ENCODE measurements at regions not wholly inside any gene's neighbourhood (a gene's known extent, or its start where the extent isn't known, plus 50 kb on each side); places are given as distances from the start of the nearest gene placed in this dataset.

DNA sequence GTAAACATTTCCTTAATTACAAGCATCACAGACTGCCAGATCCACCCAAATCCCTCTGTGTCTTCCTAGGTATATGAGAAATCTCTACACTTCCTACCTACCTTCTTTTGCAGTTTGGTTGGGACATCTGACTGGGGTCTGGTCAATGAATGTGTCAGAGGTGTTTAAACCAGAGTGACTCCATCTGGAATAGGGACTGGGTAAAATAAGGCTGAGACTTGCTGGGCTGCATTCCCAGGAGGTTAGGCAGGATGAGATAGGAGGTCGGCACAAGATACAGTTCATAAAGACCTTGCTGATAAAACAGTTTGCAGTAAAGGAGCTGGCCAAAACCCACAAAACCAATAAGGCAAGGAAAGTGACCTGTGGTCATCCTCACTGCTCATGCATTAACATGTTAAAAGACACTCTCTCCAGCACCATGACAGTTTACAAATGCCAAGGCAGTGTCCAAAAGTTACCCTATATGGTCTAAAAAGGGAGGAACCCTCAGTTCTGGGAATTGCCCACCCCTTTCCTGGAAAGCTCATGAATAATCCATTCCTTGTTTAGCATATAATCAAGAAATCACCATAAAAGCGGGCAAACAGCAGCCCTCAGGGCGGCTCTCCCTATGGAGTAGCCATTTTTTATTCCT lies 87.4 kb upstream of the BACE2 start:
- TF ChIP-seq, protein P1, sequence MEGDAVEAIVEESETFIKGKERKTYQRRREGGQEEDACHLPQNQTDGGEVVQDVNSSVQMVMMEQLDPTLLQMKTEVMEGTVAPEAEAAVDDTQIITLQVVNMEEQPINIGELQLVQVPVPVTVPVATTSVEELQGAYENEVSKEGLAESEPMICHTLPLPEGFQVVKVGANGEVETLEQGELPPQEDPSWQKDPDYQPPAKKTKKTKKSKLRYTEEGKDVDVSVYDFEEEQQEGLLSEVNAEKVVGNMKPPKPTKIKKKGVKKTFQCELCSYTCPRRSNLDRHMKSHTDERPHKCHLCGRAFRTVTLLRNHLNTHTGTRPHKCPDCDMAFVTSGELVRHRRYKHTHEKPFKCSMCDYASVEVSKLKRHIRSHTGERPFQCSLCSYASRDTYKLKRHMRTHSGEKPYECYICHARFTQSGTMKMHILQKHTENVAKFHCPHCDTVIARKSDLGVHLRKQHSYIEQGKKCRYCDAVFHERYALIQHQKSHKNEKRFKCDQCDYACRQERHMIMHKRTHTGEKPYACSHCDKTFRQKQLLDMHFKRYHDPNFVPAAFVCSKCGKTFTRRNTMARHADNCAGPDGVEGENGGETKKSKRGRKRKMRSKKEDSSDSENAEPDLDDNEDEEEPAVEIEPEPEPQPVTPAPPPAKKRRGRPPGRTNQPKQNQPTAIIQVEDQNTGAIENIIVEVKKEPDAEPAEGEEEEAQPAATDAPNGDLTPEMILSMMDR (IDR thresholded peaks at IDR 0.05; ENCODE audit: insufficient read depth, low read depth, low read length, missing control alignments), result no peak

DNA sequence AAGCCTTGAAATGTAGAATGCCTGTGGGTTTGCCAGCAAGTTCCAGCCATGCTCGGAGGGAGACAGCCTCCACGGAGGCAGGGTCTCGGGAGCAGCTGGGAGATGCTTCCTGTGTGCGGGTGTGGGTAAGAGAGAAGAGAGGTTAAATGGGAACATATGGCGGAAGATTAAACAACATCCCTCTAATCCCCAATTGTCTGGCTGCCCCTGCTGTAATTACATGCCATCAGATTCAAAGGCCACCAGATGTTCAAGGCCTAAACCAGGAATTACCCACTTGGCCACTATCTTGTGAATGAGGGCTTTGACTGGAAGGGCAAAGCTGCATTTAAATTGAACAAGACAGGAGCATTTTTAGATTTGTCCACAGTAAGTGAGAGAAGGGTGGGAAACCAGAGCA lies 81.4 kb upstream of the BACE2 start:
- TF ChIP-seq, protein P1 (IDR thresholded peaks at IDR 0.05; ENCODE audit: insufficient read depth, low read depth, low read length, missing control alignments), result no peak
- no peak overlapping the region for H3K4me3 ChIP-seq (ENCODE audit: low read depth, low read length)
- DNase-seq (ENCODE audit: low read depth), result no peak

More for the DNA sequence above, 87.4 kb upstream of the BACE2 start:
- no peak overlapping the region for H3K4me3 ChIP-seq (ENCODE audit: low read depth, low read length)
- no peak for DNase-seq (ENCODE audit: low read depth)

DNA sequence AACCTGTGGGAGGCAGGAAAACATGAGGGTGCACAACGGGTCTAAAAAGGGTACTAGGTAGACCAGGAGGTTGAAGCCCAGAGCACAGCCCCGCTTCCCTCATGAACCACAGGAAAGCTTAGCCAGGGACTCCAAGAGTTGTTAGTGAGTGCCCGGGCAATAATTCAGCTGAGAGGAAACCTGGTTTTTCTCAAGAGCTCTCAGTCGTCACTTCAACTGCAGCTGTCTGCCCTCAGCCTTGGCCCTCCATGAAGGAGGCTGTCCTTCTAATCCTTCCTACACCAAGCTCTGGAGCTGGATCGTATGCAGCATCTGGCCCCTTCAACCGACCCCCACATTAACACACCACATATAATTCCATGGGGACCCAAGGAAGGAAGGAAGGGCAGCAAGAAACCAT lies 77.0 kb upstream of the BACE2 start:
- TF ChIP-seq, protein P1 (IDR thresholded peaks at IDR 0.05; ENCODE audit: insufficient read depth, low read depth, low read length, missing control alignments), result no peak
- no peak for DNase-seq (ENCODE audit: low read depth)
- no peak overlapping the region for H3K4me3 ChIP-seq (ENCODE audit: low read depth, low read length)

DNA sequence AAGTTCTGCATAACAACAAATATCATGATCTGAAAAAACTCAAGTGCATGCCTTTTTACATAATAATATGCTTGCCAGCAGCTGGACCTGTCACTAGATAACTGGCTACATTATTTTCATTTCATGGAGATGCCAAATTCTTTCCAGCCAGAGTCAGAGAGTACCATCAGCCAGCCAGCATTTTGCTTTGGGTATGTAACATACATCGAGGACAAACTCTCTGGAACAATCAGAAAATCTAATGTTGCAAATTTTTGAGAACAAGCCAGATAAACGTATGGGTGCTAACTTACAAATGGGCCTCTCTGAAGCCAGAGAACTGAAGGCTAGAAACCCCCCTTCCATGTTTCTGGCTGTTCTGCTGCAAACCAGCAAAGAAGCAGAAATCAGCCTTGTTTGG lies 76.3 kb upstream of the BACE2 start:
- DNase-seq (ENCODE audit: low read depth), result no peak
- H3K4me3 ChIP-seq (ENCODE audit: low read depth, low read length), result no peak overlapping the region
- TF ChIP-seq, protein P1 (IDR thresholded peaks at IDR 0.05; ENCODE audit: insufficient read depth, low read depth, low read length, missing control alignments), result no peak

DNA sequence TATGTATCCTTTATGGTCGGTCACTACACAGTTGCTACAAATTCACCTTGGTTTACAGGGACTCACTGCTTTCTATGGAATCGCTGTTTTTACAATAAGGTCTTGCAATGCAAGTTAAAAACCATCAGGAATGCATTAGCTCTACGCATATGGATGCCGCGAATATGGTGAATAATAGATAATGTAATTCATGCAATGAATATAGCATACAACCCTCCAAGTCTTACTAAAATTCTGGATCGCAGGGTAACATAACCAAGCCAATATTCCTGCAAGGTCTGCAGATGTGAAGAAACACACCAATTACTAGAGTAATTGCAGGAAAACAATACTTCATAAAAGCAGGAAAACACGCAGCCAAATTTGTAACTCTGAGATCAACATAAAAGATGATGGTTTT lies 75.6 kb upstream of the BACE2 start:
- no peak overlapping the region for H3K4me3 ChIP-seq (ENCODE audit: low read depth, low read length)
- DNase-seq (ENCODE audit: low read depth), result no peak
- TF ChIP-seq, protein P1 (IDR thresholded peaks at IDR 0.05; ENCODE audit: insufficient read depth, low read depth, low read length, missing control alignments), result no peak

DNA sequence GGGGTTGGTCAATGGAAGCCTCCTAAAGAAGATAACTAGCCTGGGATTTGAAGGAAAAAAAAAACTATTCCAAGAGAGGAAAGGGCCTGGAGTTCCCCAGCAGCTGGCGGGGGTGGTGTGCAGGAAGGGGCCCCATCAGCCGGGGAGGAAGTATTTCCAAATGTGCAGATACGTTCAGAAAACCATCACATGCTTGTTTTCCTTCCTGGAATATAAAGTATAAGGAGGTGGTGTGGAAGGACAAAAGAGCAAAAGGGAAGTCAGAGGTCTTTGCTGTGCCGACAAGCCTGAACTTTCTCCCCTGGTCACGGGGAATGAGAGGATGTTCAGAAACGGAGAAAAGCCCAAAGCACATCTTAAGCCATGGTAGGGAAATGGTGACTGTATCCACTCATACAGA lies 72.0 kb upstream of the BACE2 start:
- DNase-seq (ENCODE audit: low read depth), result no peak
- TF ChIP-seq, protein P1 (IDR thresholded peaks at IDR 0.05; ENCODE audit: insufficient read depth, low read depth, low read length, missing control alignments), result no peak
- H3K4me3 ChIP-seq (ENCODE audit: low read depth, low read length), result no peak overlapping the region

DNA sequence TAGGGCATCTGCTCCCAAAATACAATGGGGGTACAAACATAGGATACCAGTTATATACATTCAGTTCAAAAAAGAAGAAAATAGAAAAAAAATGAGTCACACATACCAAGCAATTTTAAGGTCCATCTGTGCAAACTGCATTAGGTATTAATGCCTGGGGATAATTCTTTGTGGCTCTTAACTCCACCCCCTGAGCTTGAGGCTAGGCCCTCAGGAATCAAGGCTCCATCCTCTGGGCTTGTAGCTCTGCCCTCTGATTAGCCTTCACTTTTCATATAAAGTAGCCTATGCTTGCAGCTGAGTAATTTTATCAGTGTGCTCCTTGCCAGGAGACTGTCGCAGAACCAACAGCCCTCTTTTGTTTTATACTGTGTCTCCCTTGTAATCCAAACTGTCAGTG lies 69.9 kb upstream of the BACE2 start:
- TF ChIP-seq, protein P1 (IDR thresholded peaks at IDR 0.05; ENCODE audit: insufficient read depth, low read depth, low read length, missing control alignments), result no peak
- DNase-seq (ENCODE audit: low read depth), result no peak
- no peak overlapping the region for H3K4me3 ChIP-seq (ENCODE audit: low read depth, low read length)
